Mononuclear cell (primary cell): ENCODE measurements at regions not wholly inside any gene's neighbourhood (a gene's known extent, or its start where the extent isn't known, plus 50 kb on each side); places are given as distances from the start of the nearest gene placed in this dataset.
"Not testable (repeated sequence)": the region's sequence is repeated elsewhere in the genome, so short reads cannot be mapped to it uniquely, and the experiment has no call there.

Experiments used
- H3K27me3 ChIP-seq: 2 replicates; pipeline ENCODE4 v1.6.0; 2011; ENCODE audit warnings: low read length, control low read depth; ENCODE audit not compliant: insufficient read depth
- H3K4me1 ChIP-seq: 2 replicates; pipeline ENCODE4 v1.5.1; 2011; ENCODE audit warnings: mild to moderate bottlenecking, low read length, control low read depth; ENCODE audit not compliant: insufficient read depth
- H3K4me3 ChIP-seq: 2 replicates; pipeline ENCODE4 v1.5.1; 2011; ENCODE audit warnings: mild to moderate bottlenecking, low read length, moderate library complexity
- H3K9me3 ChIP-seq: 2 replicates; pipeline ENCODE4 v1.5.1; 2011; ENCODE audit warnings: low read depth, mild to moderate bottlenecking, control low read depth, low read length

GRCh38 chr6:141800973-141801372, 331.8 kb upstream of the GJE1 start:
- H3K9me3 ChIP-seq, H3K4me1 ChIP-seq, H3K27me3 ChIP-seq, H3K4me3 ChIP-seq: not testable (repeated sequence)

DNA sequence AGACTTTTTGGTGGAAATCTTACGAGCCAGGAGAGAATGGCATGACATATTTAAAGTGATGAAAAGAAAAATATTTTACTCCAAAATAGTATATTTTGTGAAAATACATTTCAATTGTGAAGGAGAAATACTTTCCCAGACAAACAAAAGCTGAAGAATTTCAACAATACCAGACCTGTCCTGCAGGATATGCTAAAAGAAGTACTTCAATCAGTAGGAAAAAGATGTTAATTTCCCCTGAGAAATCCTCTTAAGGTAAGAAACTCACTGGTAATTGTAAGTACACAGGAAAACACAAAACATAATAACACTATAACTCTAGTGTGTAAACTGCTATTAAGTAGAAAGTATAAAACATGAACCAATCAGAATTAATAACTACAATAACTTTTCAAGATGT, 341.8 kb upstream of the GJE1 start:
- Histone ChIP-seq H3K27me3 (no peaks in the 10 kb centered on the region), H3K9me3 (no peaks in the 10 kb centered on the region), H3K4me3 (no peak overlapping the region), H3K4me1 (no peaks in the 10 kb centered on the region)

- Histone ChIP-seq H3K4me3 (no peak overlapping the region), H3K9me3 (peaks cover 4% of the 10 kb centered on the region)
These were observed 344.6 kb upstream of the GJE1 start for GRCh38 chr6:141788096-141788495.

DNA sequence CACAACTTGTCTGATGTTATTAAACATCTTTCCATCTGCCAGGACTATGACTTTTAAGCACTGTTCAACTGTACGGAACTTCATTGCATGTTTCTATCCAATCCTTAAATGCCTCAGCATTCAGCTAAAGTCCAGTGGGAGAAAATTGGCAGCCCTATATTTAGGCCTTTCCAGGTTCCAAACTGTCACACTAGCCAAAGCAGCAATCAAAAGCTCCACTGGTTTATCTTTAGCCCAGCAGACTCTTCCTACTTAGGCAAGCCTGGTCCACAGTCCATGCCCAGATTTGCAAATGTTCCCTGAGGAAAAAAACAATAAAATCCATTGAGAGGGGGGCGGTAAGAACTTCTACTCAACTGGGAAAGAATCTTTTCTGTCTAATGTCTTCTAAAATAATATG, 349.1 kb upstream of the GJE1 start:
- H3K4me3 ChIP-seq: no peak overlapping the region
- peaks cover 4% of the 10 kb centered on the region for H3K9me3 ChIP-seq
- H3K4me1 ChIP-seq: no peaks in the 10 kb centered on the region
- no peaks in the 10 kb centered on the region for H3K27me3 ChIP-seq

More at GRCh38 chr6:141788096-141788495, 344.6 kb upstream of the GJE1 start:
- Histone ChIP-seq H3K27me3 (no peaks in the 10 kb centered on the region), H3K4me1 (no peaks in the 10 kb centered on the region)

DNA sequence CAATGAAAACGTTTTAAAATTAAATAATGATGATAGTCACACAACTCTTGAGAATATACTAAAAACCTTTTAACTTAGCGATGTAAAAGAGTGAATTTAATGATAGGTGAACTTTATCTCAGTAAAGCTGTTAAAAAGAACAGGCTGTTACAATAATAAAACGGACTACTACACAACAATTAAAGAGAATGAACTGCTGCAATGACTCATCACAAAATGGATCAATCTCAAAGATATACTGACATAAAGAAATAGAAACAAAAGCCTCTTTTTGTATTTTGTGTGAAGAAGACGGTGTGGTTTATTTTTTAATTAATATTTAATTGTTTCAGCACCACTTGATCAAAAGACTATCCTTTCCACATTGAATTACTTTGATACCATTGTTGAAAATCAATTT, 352.4 kb upstream of the GJE1 start:
- Histone ChIP-seq H3K4me1 (no peaks in the 10 kb centered on the region), H3K9me3 (peaks cover 4% of the 10 kb centered on the region), H3K4me3 (no peak overlapping the region), H3K27me3 (no peaks in the 10 kb centered on the region)

GRCh38 chr6:141764388-141764787, 368.3 kb upstream of the GJE1 start:
- Histone ChIP-seq H3K9me3 (no peaks in the 10 kb centered on the region), H3K27me3 (no peaks in the 10 kb centered on the region), H3K4me1 (no peaks in the 10 kb centered on the region), H3K4me3 (no peak overlapping the region)

GRCh38 chr6:141758430-141758829, 374.3 kb upstream of the GJE1 start:
- Histone ChIP-seq H3K27me3 (no peaks in the 10 kb centered on the region), H3K9me3 (peaks cover 7% of the 10 kb centered on the region), H3K4me3 (no peak overlapping the region), H3K4me1 (no peaks in the 10 kb centered on the region)

- no peak overlapping the region for H3K4me3 ChIP-seq
- H3K27me3 ChIP-seq: no peaks in the 10 kb centered on the region
- no peaks in the 10 kb centered on the region for H3K4me1 ChIP-seq
- H3K9me3 ChIP-seq: peaks cover 7% of the 10 kb centered on the region
These were observed 379.5 kb upstream of the GJE1 start for GRCh38 chr6:141753180-141753579.

DNA sequence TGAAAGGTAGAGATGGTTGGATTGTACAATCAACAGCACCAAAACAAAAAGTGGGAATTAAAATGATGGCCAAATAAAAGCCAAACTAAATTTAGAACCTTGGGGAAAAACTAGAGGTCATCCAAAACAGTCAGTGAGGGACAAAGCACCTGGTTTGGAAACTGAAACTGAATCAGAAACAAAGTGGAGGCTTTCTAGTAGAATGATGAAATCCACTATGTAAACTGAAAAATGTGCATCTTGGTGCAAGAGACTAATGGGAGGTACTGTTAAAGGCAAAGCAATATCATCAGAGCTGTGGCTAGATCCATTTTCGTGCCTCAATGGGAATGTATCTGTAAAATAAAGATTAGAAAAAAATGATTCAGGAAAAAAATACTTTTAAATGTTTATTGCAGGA, 380.0 kb upstream of the GJE1 start:
- Histone ChIP-seq H3K27me3 (no peaks in the 10 kb centered on the region), H3K4me3 (no peak overlapping the region), H3K4me1 (no peaks in the 10 kb centered on the region), H3K9me3 (peaks cover 7% of the 10 kb centered on the region)

DNA sequence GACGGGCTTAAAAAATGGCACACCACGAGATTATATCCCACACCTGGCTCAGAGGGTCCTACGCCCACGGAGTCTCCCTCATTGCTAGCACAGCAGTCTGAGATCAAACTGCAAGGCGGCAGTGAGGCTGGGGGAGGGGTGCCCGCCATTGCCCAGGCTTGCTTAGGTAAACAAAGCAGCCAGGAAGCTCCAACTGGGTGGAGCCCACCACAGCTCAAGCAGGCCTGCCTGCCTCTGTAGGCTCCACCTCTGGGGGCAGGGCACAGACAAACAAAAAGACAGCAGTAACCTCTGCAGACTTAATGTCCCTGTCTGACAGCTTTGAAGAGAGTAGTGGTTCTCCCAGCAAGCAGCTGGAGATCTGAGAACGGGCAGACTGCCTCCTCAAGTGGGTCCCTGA, 386.4 kb upstream of the GJE1 start:
- not testable (repeated sequence) for H3K4me3 ChIP-seq, H3K9me3 ChIP-seq, H3K27me3 ChIP-seq, H3K4me1 ChIP-seq

DNA sequence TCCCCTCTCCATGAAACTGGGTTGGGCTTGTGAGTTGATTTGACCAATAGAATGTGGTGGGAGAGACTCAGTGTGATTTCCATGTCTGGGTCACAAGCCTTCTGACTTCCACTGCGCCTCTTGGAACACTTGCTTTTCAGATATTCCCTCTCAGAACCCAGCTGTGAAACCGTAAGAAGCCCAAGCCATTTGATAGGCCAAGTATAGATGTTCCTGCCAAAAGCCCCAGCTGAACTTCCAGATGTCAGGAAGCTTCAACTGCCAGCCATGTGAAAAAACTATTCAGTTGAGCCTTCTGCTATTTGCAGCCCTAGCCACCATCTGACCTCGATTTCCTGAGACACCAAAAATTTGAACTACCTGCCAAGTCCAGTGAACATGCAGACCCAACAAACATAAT, 387.8 kb upstream of the GJE1 start:
- Histone ChIP-seq H3K27me3 (no peaks in the 10 kb centered on the region), H3K4me1 (no peaks in the 10 kb centered on the region), H3K9me3 (no peaks in the 10 kb centered on the region), H3K4me3 (no peak overlapping the region)

GRCh38 chr6:141744194-141744925, 388.4 kb upstream of the GJE1 start:
- H3K4me3 ChIP-seq: no peak overlapping the region
- H3K4me1 ChIP-seq: no peaks in the 10 kb centered on the region
- H3K9me3 ChIP-seq: no peaks in the 10 kb centered on the region
- no peaks in the 10 kb centered on the region for H3K27me3 ChIP-seq

GRCh38 chr6:141736104-141736503, 396.6 kb upstream of the GJE1 start:
- Histone ChIP-seq H3K27me3 (no peaks in the 10 kb centered on the region), H3K4me3 (no peak overlapping the region), H3K4me1 (no peaks in the 10 kb centered on the region), H3K9me3 (no peaks in the 10 kb centered on the region)

GRCh38 chr6:141735126-141735525, 397.6 kb upstream of the GJE1 start:
- Histone ChIP-seq H3K4me3 (no peak overlapping the region), H3K9me3 (no peaks in the 10 kb centered on the region), H3K4me1 (no peaks in the 10 kb centered on the region), H3K27me3 (no peaks in the 10 kb centered on the region)

DNA sequence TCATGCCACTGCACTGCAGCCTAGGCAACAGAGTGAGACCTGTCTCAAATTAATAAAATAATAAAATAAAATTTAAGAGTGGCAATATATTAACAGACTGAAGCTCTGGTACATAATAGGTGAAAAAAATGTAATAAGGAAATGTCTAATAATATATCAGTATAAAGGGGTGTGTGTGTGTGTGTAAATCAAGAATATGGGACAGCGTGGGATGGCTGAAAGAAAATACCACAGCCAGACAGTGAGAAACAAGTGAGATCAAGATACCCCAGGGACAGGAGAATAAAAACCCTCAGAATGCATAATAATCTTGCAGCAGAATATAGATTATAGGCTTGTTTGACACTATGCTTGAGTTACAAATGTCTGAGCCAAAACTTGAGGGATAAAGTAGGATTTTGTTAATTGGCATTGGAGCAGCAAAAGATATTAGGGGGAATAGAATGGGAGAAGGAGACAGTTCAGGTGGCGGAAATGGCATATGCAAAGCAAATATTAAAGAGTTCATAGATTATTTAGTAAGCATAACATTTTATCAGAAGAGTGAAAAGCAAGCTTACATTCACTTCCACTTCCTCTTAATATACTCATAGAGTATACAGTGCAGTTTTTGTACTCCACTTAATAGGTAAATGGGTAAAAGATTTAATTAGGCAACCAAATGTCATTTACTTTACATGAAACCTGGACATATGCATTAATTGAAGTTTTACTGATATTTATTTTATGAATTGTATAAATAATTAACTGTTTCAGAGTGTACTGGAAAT, 398.5 kb upstream of the GJE1 start:
- Histone ChIP-seq H3K4me3 (no peak overlapping the region), H3K27me3 (no peaks in the 10 kb centered on the region), H3K9me3 (no peaks in the 10 kb centered on the region), H3K4me1 (no peaks in the 10 kb centered on the region)

- Histone ChIP-seq H3K4me1 (no peaks in the 10 kb centered on the region), H3K4me3 (no peak overlapping the region), H3K9me3 (no peaks in the 10 kb centered on the region), H3K27me3 (no peaks in the 10 kb centered on the region)
These were observed 403.6 kb upstream of the GJE1 start for GRCh38 chr6:141729146-141729545.
